OCI-LY1 (cell line): ENCODE measurements at regions not wholly inside any gene's neighbourhood (a gene's known extent, or its start where the extent isn't known, plus 50 kb on each side); places are given as distances from the start of the nearest gene placed in this dataset.

Experiments
- H2AFZ ChIP-seq: fragments of 200-600 bp; sonication (generic), shearing (Covaris generic); 2 replicates; pipeline ENCODE4 v1.6.0; 2014; ENCODE audit warnings: antibody characterized with exemption, mild to moderate bottlenecking, low read length
- H3F3A ChIP-seq: fragments of 200-600 bp; sonication (generic), shearing (Covaris generic); 2 replicates; pipeline ENCODE4 v1.6.0; 2014; ENCODE audit warnings: mild to moderate bottlenecking, antibody characterized with exemption, low read length, moderate library complexity; ENCODE audit not compliant: insufficient read depth
- H3K27ac ChIP-seq: fragments of 200-600 bp; sonication (generic); 2 replicates; pipeline ENCODE4 v1.5.1; 2014; ENCODE audit warnings: low read length, mixed run types, mild to moderate bottlenecking, low read depth; ENCODE audit not compliant: poor library complexity, severe bottlenecking
- H3K27me3 ChIP-seq: fragments of 200-600 bp; sonication (generic); 2 replicates; pipeline ENCODE4 v1.6.0; 2014; ENCODE audit warnings: antibody characterized with exemption, mild to moderate bottlenecking, low read length, moderate library complexity; ENCODE audit not compliant: insufficient read depth
- H3K36me3 ChIP-seq: fragments of 200-600 bp; sonication (generic); 2 replicates; pipeline ENCODE4 v1.6.1; 2014; ENCODE audit warnings: mild to moderate bottlenecking, antibody characterized with exemption, low read length, moderate library complexity, mixed read lengths; ENCODE audit not compliant: insufficient read depth
- H3K4me1 ChIP-seq: fragments of 200-600 bp; sonication (generic); 2 replicates; pipeline ENCODE4 v1.5.1; 2014; ENCODE audit warnings: mild to moderate bottlenecking, low read length, moderate library complexity; ENCODE audit not compliant: insufficient read depth, severe bottlenecking
- H3K4me2 ChIP-seq: fragments of 200-600 bp; sonication (generic), shearing (Covaris generic); 2 replicates; pipeline ENCODE4 v1.6.1; 2014; ENCODE audit warnings: low read length
- H3K4me3 ChIP-seq: fragments of 200-600 bp; sonication (generic); 2 replicates; pipeline ENCODE4 v1.5.1; 2014; ENCODE audit warnings: low read length, low read depth, mild to moderate bottlenecking, mixed read lengths; ENCODE audit not compliant: poor library complexity, severe bottlenecking
- H3K79me2 ChIP-seq: fragments of 200-600 bp; shearing (Covaris generic); 2 replicates; pipeline ENCODE4 v1.6.1; 2016; ENCODE audit warnings: mixed run types, low read length, mixed read lengths; ENCODE audit not compliant: insufficient read depth
- H3K9ac ChIP-seq: fragments of 200-600 bp; sonication (generic), shearing (Covaris generic); 2 replicates; pipeline ENCODE4 v1.6.1; 2014; ENCODE audit warnings: mild to moderate bottlenecking, low read length, mixed read lengths
- H3K9me2 ChIP-seq: fragments of 200-600 bp; sonication (generic), shearing (Covaris generic); 2 replicates; pipeline ENCODE4 v1.6.1; 2014; ENCODE audit warnings: low read depth, mild to moderate bottlenecking, low read length, mixed read lengths
- H3K9me3 ChIP-seq: fragments of 200-600 bp; shearing (Covaris generic); 2 replicates; pipeline ENCODE4 v1.6.1; 2014; ENCODE audit warnings: low read length, mixed read lengths
- H4K20me1 ChIP-seq: fragments of 200-600 bp; sonication (generic), shearing (Covaris generic); 2 replicates; pipeline ENCODE4 v1.6.0; 2016; ENCODE audit warnings: mild to moderate bottlenecking, low read length; ENCODE audit not compliant: insufficient read depth
- CTCF ChIP-seq: fragments of 200-600 bp; sonication (generic), shearing (Covaris generic); IDR thresholded peaks from 2 replicates; pipeline ENCODE4 v1.5.1; 2017; ENCODE audit warnings: mild to moderate bottlenecking, antibody characterized with exemption, low read length, moderate library complexity, mixed read lengths
- EZH2 ChIP-seq: fragments of 200-600 bp; sonication (generic), shearing (Covaris generic); IDR thresholded peaks from 2 replicates; pipeline ENCODE4 v1.8.0; 2017; ENCODE audit warnings: borderline replicate concordance, mixed run types, mild to moderate bottlenecking, antibody characterized with exemption, low read length, moderate library complexity, mixed read lengths

GRCh38 chr3:146974001-146974400 lies 368.9 kb upstream of the PLSCR5 start:
- H3K4me3 ChIP-seq, result no peak overlapping the region
- H3K9me3 ChIP-seq, result no peaks in the 10 kb centered on the region
- H3F3A ChIP-seq, result no peaks in the 10 kb centered on the region
- H2AFZ ChIP-seq, result no peak overlapping the region
- no peak overlapping the region for H3K4me2 ChIP-seq
- no peaks in the 10 kb centered on the region for H3K9me2 ChIP-seq
- no peak overlapping the region for H3K27ac ChIP-seq
- H3K36me3 ChIP-seq, result no peaks in the 10 kb centered on the region
- no peak overlapping the region for H3K9ac ChIP-seq
- TF ChIP-seq EZH2, result no peak
- TF ChIP-seq CTCF, result no peak
- no peaks in the 10 kb centered on the region for H3K4me1 ChIP-seq
- no peaks in the 10 kb centered on the region for H3K79me2 ChIP-seq
- no peaks in the 10 kb centered on the region for H4K20me1 ChIP-seq
- no peaks in the 10 kb centered on the region for H3K27me3 ChIP-seq

- H3K27ac ChIP-seq, result no peak overlapping the region
- no peak overlapping the region for H3K9ac ChIP-seq
- no peaks in the 10 kb centered on the region for H3K9me3 ChIP-seq
- no peaks in the 10 kb centered on the region for H3K4me1 ChIP-seq
- no peak overlapping the region for H2AFZ ChIP-seq
- no peak overlapping the region for H3K4me3 ChIP-seq
- TF ChIP-seq EZH2 (no peak), CTCF (no peak)
- H3K27me3 ChIP-seq, result no peaks in the 10 kb centered on the region
- no peaks in the 10 kb centered on the region for H3F3A ChIP-seq
- H3K79me2 ChIP-seq, result no peaks in the 10 kb centered on the region
- H3K4me2 ChIP-seq, result no peak overlapping the region
- no peaks in the 10 kb centered on the region for H3K36me3 ChIP-seq
- H3K9me2 ChIP-seq, result no peaks in the 10 kb centered on the region
- no peaks in the 10 kb centered on the region for H4K20me1 ChIP-seq
These were observed 367.6 kb upstream of the PLSCR5 start for GRCh38 chr3:146972726-146973125.

GRCh38 chr3:146970236-146970635 lies 365.1 kb upstream of the PLSCR5 start:
- H3K36me3 ChIP-seq, result no peaks in the 10 kb centered on the region
- no peaks in the 10 kb centered on the region for H4K20me1 ChIP-seq

More at GRCh38 chr3:146970236-146970635, 365.1 kb upstream of the PLSCR5 start:
- Histone ChIP-seq H3K9me3 (no peaks in the 10 kb centered on the region), H3K27me3 (no peaks in the 10 kb centered on the region), H3K9me2 (no peaks in the 10 kb centered on the region), H3K79me2 (no peaks in the 10 kb centered on the region), H3F3A (no peaks in the 10 kb centered on the region), H3K4me1 (no peaks in the 10 kb centered on the region), H3K4me2 (no peak overlapping the region), H3K4me3 (no peak overlapping the region), H3K9ac (no peak overlapping the region), H2AFZ (no peak overlapping the region), H3K27ac (no peak overlapping the region)
- no peak for TF ChIP-seq CTCF
- no peak for TF ChIP-seq EZH2
